ENCODE measurements at regions not wholly inside any gene's neighbourhood (a gene's known extent, or its start where the extent isn't known, plus 50 kb on each side); places are given as distances from the start of the nearest gene placed in this dataset.

GRCh38 chr4:43243433-43244116 lies 351.1 kb downstream of the GRXCR1 start:
- no peak overlapping the region for H3K4me3 ChIP-seq (ENCODE audit: low read depth, low read length, poor library complexity, severe bottlenecking)
- H3K4me1 ChIP-seq (ENCODE audit: insufficient read depth, low read length, poor library complexity, severe bottlenecking), result no peaks in the 10 kb centered on the region
- no peak for DNase-seq (ENCODE audit: low spot score)
- no peaks in the 10 kb centered on the region for H3K27me3 ChIP-seq (replicated peaks; ENCODE audit: insufficient read depth, low read depth, low read length, poor library complexity)
- ChIA-PET POLR2A (ENCODE audit: low non-redundant PET) (no interaction called here), CTCF (no interaction called here)
- no peak for TF ChIP-seq CTCF (conservative IDR thresholded peaks at IDR 0.05; ENCODE audit: low read depth, low read length)
- no peak for TF ChIP-seq EZH2 (IDR thresholded peaks at IDR 0.05; ENCODE audit: borderline replicate concordance, low read depth, low read length, poor library complexity, severe bottlenecking)
- no TSS peak for BruUV-seq (replicated peaks)
- H3K36me3 ChIP-seq (ENCODE audit: insufficient read depth, low read length, poor library complexity, severe bottlenecking), result no peaks in the 10 kb centered on the region
- peaks cover 30% of the 10 kb centered on the region for H3K9me3 ChIP-seq (ENCODE audit: low read depth, low read length, poor library complexity, severe bottlenecking)
- intact Hi-C loops (cut with micrococcal nuclease; ENCODE audit: unreplicated experiment), result no loop called here
- no peak overlapping the region for H3K27ac ChIP-seq (ENCODE audit: low read depth, low read length, poor library complexity, severe bottlenecking)

- CTCF ChIA-PET, result no interaction called here
- no peak overlapping the region for H3K4me3 ChIP-seq (ENCODE audit: low read depth, low read length, poor library complexity, severe bottlenecking)
- H3K27ac ChIP-seq (ENCODE audit: low read depth, low read length, poor library complexity, severe bottlenecking), result no peak overlapping the region
- intact Hi-C loops (cut with micrococcal nuclease; ENCODE audit: unreplicated experiment), result no loop called here
- H3K36me3 ChIP-seq (ENCODE audit: insufficient read depth, low read length, poor library complexity, severe bottlenecking), result no peaks in the 10 kb centered on the region
- no peak for TF ChIP-seq EZH2 (IDR thresholded peaks at IDR 0.05; ENCODE audit: borderline replicate concordance, low read depth, low read length, poor library complexity, severe bottlenecking)
- TF ChIP-seq CTCF (conservative IDR thresholded peaks at IDR 0.05; ENCODE audit: low read depth, low read length), result no peak
- POLR2A ChIA-PET (ENCODE audit: low non-redundant PET), result no interaction called here
- H3K4me1 ChIP-seq (ENCODE audit: insufficient read depth, low read length, poor library complexity, severe bottlenecking), result no peaks in the 10 kb centered on the region
- H3K9me3 ChIP-seq (ENCODE audit: low read depth, low read length, poor library complexity, severe bottlenecking), result peaks cover 36% of the 10 kb centered on the region
- H3K27me3 ChIP-seq (replicated peaks; ENCODE audit: insufficient read depth, low read depth, low read length, poor library complexity), result no peaks in the 10 kb centered on the region
- BruUV-seq (replicated peaks), result no TSS peak
- DNase-seq (ENCODE audit: low spot score), result no peak
Observed at GRCh38 chr4:43244688-43245382, 352.3 kb downstream of the GRXCR1 start.

- TF ChIP-seq CTCF (conservative IDR thresholded peaks at IDR 0.05; ENCODE audit: low read depth, low read length) (no peak), EZH2 (IDR thresholded peaks at IDR 0.05; ENCODE audit: borderline replicate concordance, low read depth, low read length, poor library complexity, severe bottlenecking) (no peak)
- no TSS peak for BruUV-seq (replicated peaks)
- no peaks in the 10 kb centered on the region for H3K36me3 ChIP-seq (ENCODE audit: insufficient read depth, low read length, poor library complexity, severe bottlenecking)
- intact Hi-C loops (cut with micrococcal nuclease; ENCODE audit: unreplicated experiment), result no loop called here
- CTCF ChIA-PET, result no interaction called here
- peaks cover 44% of the 10 kb centered on the region for H3K9me3 ChIP-seq (ENCODE audit: low read depth, low read length, poor library complexity, severe bottlenecking)
- H3K27ac ChIP-seq (ENCODE audit: low read depth, low read length, poor library complexity, severe bottlenecking), result no peak overlapping the region
- H3K27me3 ChIP-seq (replicated peaks; ENCODE audit: insufficient read depth, low read depth, low read length, poor library complexity), result no peaks in the 10 kb centered on the region
- POLR2A ChIA-PET (ENCODE audit: low non-redundant PET), result no interaction called here
- H3K4me1 ChIP-seq (ENCODE audit: insufficient read depth, low read length, poor library complexity, severe bottlenecking), result no peaks in the 10 kb centered on the region
- no peak for DNase-seq (ENCODE audit: low spot score)
- H3K4me3 ChIP-seq (ENCODE audit: low read depth, low read length, poor library complexity, severe bottlenecking), result no peak overlapping the region
Observed at GRCh38 chr4:43251841-43252240, 359.3 kb downstream of the GRXCR1 start.
